Pancreas (tissue), 10 donors: ENCODE measurements at regions not wholly inside any gene's neighbourhood (a gene's known extent, or its start where the extent isn't known, plus 50 kb on each side); places are given as distances from the start of the nearest gene placed in this dataset.

Source experiments
- ATAC-seq, 4 donors: fragments of 200-7000 bp; cut with Tn5 transposase; one replicate each; pipeline versions ENCODE4 v1.8.0 to v1.9.1; 2020; ENCODE audit warnings: mild to moderate bottlenecking in 4 of 4, moderate library complexity in 4 of 4
- DNase-seq, 6 donors: peaks; one replicate each; pipeline ENCODE4 v3.0.0-alpha.2; 2020
- FAIRE-seq: peaks from 2 replicates; lab custom pipeline; 2012; peaks lifted over from hg19 to GRCh38; lab: Jason Lieb, UNC
- H3K27ac ChIP-seq, 4 donors: fragments of 200-600 bp; sonication (generic); 1 replicate in 3 of 4; 2 replicates in 1 of 4; pipeline versions ENCODE4 v1.5.0 to v1.8.0; 2020
- H3K27me3 ChIP-seq, 4 donors: fragments of 200-600 bp; one replicate each; pipeline ENCODE4 v1.8.0; 2021
- H3K36me3 ChIP-seq, 3 donors: fragments of 200-600 bp; sonication (generic) in 1 of 3; one replicate each; pipeline versions ENCODE4 v1.5.0 to v1.8.0; 2020 to 2021
- H3K4me1 ChIP-seq, 3 donors: fragments of 200-600 bp; one replicate each; pipeline ENCODE4 v1.8.0; 2021
- H3K4me3 ChIP-seq, 4 donors: fragments of 200-600 bp; sonication (generic) in 2 of 4; one replicate each; pipeline versions ENCODE4 v1.5.0 to v1.8.0; 2020 to 2021
- H3K9me3 ChIP-seq, 4 donors: fragments of 200-600 bp; one replicate each; pipeline ENCODE4 v1.8.0; 2021
- CTCF ChIP-seq, 4 donors: fragments of 200-600 bp; sonication (generic) in 3 of 4; IDR thresholded peaks; one replicate each; pipeline versions ENCODE4 v1.5.0 to v1.8.0; 2021; ENCODE audit warnings: antibody characterized with exemption in 4 of 4
- WGBS, 2 donors: extraction: QIAGEN DNeasy Blood & Tissue Kit; methylation state at CpG; one replicate each; pipeline ENCODE4 v1.1.7; 2013; 5-methylcytosine and 5-hydroxymethylcytosine counted together
- intact Hi-C, 3 donors: fragments of 100-400 bp; cut with DNase I; formaldehyde crosslinking; loops; one replicate each; pipeline versions ENCODE4 v1.11.1 to v1.14.2; 2022
- donor health status: healthy with polysubstance abuse.
- donor health status: DM: no; HTN: no; CAD: no; lungs with moderate emphysema.
- donor health status: DM: no; HTN: no; CAD: no.
- donor health status: control.
- donor health status: control.
- donor health status: Bipolar disorder and iron deficiency.
- donor health status: DM: yes; HTN: yes; CAD: no.
- donor health status: DM: no; HTN: no; CAD: no.
- donor health status: DM: no; HTN: no; CAD: no.
- donor health status: DM: yes; HTN: yes; CAD: no.

- Histone ChIP-seq H3K27ac (no peak overlapping the region), H3K4me3 (no peak overlapping the region), H3K27me3 (no peaks in the 10 kb centered on the region), H3K36me3 (no peaks in the 10 kb centered on the region), H3K9me3 (no peaks in the 10 kb centered on the region), H3K4me1 (no peaks in the 10 kb centered on the region)
- ATAC-seq (no peak), FAIRE-seq (no peak), DNase-seq (no peak)
- no peak for TF ChIP-seq CTCF (IDR thresholded peaks at IDR 0.05)
- WGBS, 2 donors = 16 to 30% methylated on average over 1 of the region's 1 CpG
- intact Hi-C loops = no loop called here
These were observed 1339.4 kb downstream of the XPNPEP1 start for GRCh38 chr10:108583877-108584276.

GRCh38 chr10:108582888-108583287, 1340.4 kb downstream of the XPNPEP1 start:
- FAIRE-seq = no peak
- H3K4me1 ChIP-seq = no peaks in the 10 kb centered on the region
- H3K36me3 ChIP-seq = no peaks in the 10 kb centered on the region
- H3K4me3 ChIP-seq = no peak overlapping the region
- no peak for TF ChIP-seq CTCF (IDR thresholded peaks at IDR 0.05)
- no peak for DNase-seq
- WGBS, 2 donors = 39 to 47% methylated on average over 1 of the region's 1 CpG
- H3K27me3 ChIP-seq = no peaks in the 10 kb centered on the region
- no peak for ATAC-seq
- H3K9me3 ChIP-seq = no peaks in the 10 kb centered on the region
- no peak overlapping the region for H3K27ac ChIP-seq
- intact Hi-C loops = no loop called here

- Histone ChIP-seq H3K9me3 (no peaks in the 10 kb centered on the region), H3K36me3 (no peaks in the 10 kb centered on the region), H3K27me3 (no peaks in the 10 kb centered on the region), H3K4me3 (no peak overlapping the region), H3K4me1 (no peaks in the 10 kb centered on the region), H3K27ac (no peak overlapping the region)
- DNase-seq = no peak
- intact Hi-C loops = no loop called here
- 51 to 63% methylated on average over 3 of the region's 3 CpGs for WGBS, 2 donors
- no peak for FAIRE-seq
- TF ChIP-seq CTCF (IDR thresholded peaks at IDR 0.05) = no peak
- no peak for ATAC-seq
These were observed 1340.9 kb downstream of the XPNPEP1 start for GRCh38 chr10:108582387-108582786.

GRCh38 chr10:108578258-108578657, 1345.1 kb downstream of the XPNPEP1 start:
- TF ChIP-seq CTCF (IDR thresholded peaks at IDR 0.05) = no peak
- no peaks in the 10 kb centered on the region for H3K9me3 ChIP-seq
- 83 to 94% methylated on average over 1 of the region's 1 CpG for WGBS, 2 donors

GRCh38 chr10:108574233-108574632, 1349.1 kb downstream of the XPNPEP1 start:
- H3K4me1 ChIP-seq = no peaks in the 10 kb centered on the region
- peaks cover 0 to 3% (median 0%) of the 10 kb centered on the region in 4 donors for H3K27me3 ChIP-seq
- TF ChIP-seq CTCF (IDR thresholded peaks at IDR 0.05) = no peak
- ATAC-seq (peak in 1 of 4 donors; percentile 71), DNase-seq (no peak), FAIRE-seq (no peak)
- no peak overlapping the region for H3K4me3 ChIP-seq
- intact Hi-C loops = no loop called here
- no peaks in the 10 kb centered on the region for H3K9me3 ChIP-seq
- WGBS, 2 donors = 65 to 77% methylated on average over 1 of the region's 1 CpG
- no peak overlapping the region for H3K27ac ChIP-seq
- H3K36me3 ChIP-seq = no peaks in the 10 kb centered on the region

More at GRCh38 chr10:108578258-108578657, 1345.1 kb downstream of the XPNPEP1 start:
- Histone ChIP-seq H3K27me3 (peaks cover 0 to 3% (median 0%) of the 10 kb centered on the region in 4 donors), H3K4me1 (no peaks in the 10 kb centered on the region), H3K4me3 (no peak overlapping the region), H3K36me3 (no peaks in the 10 kb centered on the region), H3K27ac (no peak overlapping the region)
- intact Hi-C loops = no loop called here
- ATAC-seq = no peak
- FAIRE-seq = no peak
- no peak for DNase-seq
